SU-DHL-6 (cell line): ENCODE measurements at regions not wholly inside any gene's neighbourhood (a gene's known extent, or its start where the extent isn't known, plus 50 kb on each side); places are given as distances from the start of the nearest gene placed in this dataset.

Experiments used
- H2AFZ ChIP-seq: fragments of 200-600 bp; sonication (generic); 2 replicates; pipeline ENCODE4 v1.6.1; 2014; ENCODE audit warnings: low read depth, mild to moderate bottlenecking, moderate library complexity, mixed read lengths, antibody characterized with exemption, low read length; ENCODE audit not compliant: severe bottlenecking
- H3F3A ChIP-seq: fragments of 200-600 bp; shearing (Covaris generic); 2 replicates; pipeline ENCODE4 v1.6.0; 2016; ENCODE audit warnings: antibody characterized with exemption, mild to moderate bottlenecking; ENCODE audit not compliant: insufficient read depth
- H3K27ac ChIP-seq: fragments of 200-600 bp; sonication (generic); 2 replicates; pipeline ENCODE4 v1.5.1; 2016; ENCODE audit warnings: low read depth, mild to moderate bottlenecking, low read length, moderate library complexity, mixed read lengths
- H3K27me3 ChIP-seq: fragments of 200-600 bp; sonication (generic), shearing (Covaris generic); 2 replicates; pipeline ENCODE4 v1.6.0; 2014; ENCODE audit warnings: mild to moderate bottlenecking, low read length
- H3K36me3 ChIP-seq: fragments of 200-600 bp; sonication (generic); 2 replicates; pipeline ENCODE4 v1.6.1; 2014; ENCODE audit warnings: mild to moderate bottlenecking, low read length, mixed read lengths
- H3K4me2 ChIP-seq: fragments of 300-600, 200-600 bp; shearing (Covaris generic), sonication (generic); 2 replicates; pipeline ENCODE4 v1.6.0; 2014; ENCODE audit warnings: low read length, low read depth, mild to moderate bottlenecking; ENCODE audit not compliant: poor library complexity, severe bottlenecking
- H3K4me3 ChIP-seq: fragments of 200-600 bp; sonication (generic); 2 replicates; pipeline ENCODE4 v1.5.1; 2014; ENCODE audit warnings: antibody characterized with exemption, low read length, mild to moderate bottlenecking, mixed read lengths; ENCODE audit not compliant: insufficient read depth, poor library complexity, severe bottlenecking
- H3K79me2 ChIP-seq: fragments of 200-600 bp; sonication (generic); 2 replicates; pipeline ENCODE4 v1.6.1; 2014; ENCODE audit warnings: mild to moderate bottlenecking, low read length, moderate library complexity; ENCODE audit not compliant: insufficient read depth
- H3K9ac ChIP-seq: fragments of 200-600 bp; sonication (generic); 2 replicates; pipeline ENCODE4 v1.7.0; 2014; ENCODE audit warnings: mild to moderate bottlenecking, low read length
- H3K9me2 ChIP-seq: fragments of 200-600 bp; sonication (generic); replicated peaks from 2 replicates; pipeline ENCODE4 v1.6.1; 2014; ENCODE audit warnings: low read length; ENCODE audit not compliant: insufficient read depth
- H3K9me3 ChIP-seq: fragments of 200-600 bp; sonication (generic); 2 replicates; pipeline ENCODE4 v1.6.1; 2014; ENCODE audit warnings: low read length, mixed read lengths; ENCODE audit not compliant: insufficient read depth
- H4K20me1 ChIP-seq: fragments of 200-600 bp; sonication (generic); 2 replicates; pipeline ENCODE4 v1.6.1; 2014; ENCODE audit warnings: low read depth, mild to moderate bottlenecking, antibody characterized with exemption, low read length, moderate library complexity, mixed read lengths
- EZH2phosphoT487 ChIP-seq: fragments of 200-600 bp; sonication (generic), shearing (Covaris generic); conservative IDR thresholded peaks from 2 replicates; pipeline ENCODE4 v1.6.1; 2018; ENCODE audit warnings: mild to moderate bottlenecking, antibody characterized with exemption, low read length, moderate library complexity, mixed read lengths
- TF ChIP-seq, protein P1 (sequence below): fragments of 200-600 bp; sonication (generic); IDR thresholded peaks from one replicate; pipeline ENCODE4 v1.5.1; 2017; ENCODE audit warnings: antibody characterized with exemption, mild to moderate bottlenecking, low read length, moderate library complexity; ENCODE audit not compliant: insufficient read depth, poor library complexity, severe bottlenecking

DNA sequence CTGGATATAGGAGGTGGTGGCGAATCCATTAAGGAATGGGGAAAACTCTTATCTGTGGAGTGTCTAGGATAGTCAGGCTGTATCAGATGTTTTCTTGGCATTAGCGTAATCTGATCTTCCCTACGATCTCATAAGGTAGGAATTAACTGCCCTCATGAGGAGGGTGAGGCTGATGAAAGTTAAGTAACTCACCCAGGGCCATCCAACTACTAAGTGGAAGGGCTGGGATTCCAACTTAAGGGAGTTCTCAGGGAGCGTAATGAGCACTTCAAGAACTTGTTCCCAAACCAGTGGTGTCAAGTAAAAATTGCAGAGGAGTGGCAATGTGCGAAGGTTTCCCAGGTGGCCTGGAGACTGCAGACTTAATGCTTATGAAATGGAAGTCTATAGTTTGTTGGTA, 55.9 kb upstream of the OSBPL11 start:
- Histone ChIP-seq H3K79me2 (no peaks in the 10 kb centered on the region), H3K9me3 (no peaks in the 10 kb centered on the region), H3K4me2 (no peak overlapping the region), H3K9me2 (no peaks in the 10 kb centered on the region), H3K4me3 (no peak overlapping the region), H3K9ac (no peak overlapping the region), H3K27me3 (no peaks in the 10 kb centered on the region), H3K27ac (no peak overlapping the region), H3K36me3 (no peaks in the 10 kb centered on the region), H2AFZ (no peak overlapping the region), H3F3A (no peaks in the 10 kb centered on the region), H4K20me1 (no peaks in the 10 kb centered on the region)
- no peak for TF ChIP-seq EZH2phosphoT487
- TF ChIP-seq, protein P1, sequence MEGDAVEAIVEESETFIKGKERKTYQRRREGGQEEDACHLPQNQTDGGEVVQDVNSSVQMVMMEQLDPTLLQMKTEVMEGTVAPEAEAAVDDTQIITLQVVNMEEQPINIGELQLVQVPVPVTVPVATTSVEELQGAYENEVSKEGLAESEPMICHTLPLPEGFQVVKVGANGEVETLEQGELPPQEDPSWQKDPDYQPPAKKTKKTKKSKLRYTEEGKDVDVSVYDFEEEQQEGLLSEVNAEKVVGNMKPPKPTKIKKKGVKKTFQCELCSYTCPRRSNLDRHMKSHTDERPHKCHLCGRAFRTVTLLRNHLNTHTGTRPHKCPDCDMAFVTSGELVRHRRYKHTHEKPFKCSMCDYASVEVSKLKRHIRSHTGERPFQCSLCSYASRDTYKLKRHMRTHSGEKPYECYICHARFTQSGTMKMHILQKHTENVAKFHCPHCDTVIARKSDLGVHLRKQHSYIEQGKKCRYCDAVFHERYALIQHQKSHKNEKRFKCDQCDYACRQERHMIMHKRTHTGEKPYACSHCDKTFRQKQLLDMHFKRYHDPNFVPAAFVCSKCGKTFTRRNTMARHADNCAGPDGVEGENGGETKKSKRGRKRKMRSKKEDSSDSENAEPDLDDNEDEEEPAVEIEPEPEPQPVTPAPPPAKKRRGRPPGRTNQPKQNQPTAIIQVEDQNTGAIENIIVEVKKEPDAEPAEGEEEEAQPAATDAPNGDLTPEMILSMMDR: no peak

DNA sequence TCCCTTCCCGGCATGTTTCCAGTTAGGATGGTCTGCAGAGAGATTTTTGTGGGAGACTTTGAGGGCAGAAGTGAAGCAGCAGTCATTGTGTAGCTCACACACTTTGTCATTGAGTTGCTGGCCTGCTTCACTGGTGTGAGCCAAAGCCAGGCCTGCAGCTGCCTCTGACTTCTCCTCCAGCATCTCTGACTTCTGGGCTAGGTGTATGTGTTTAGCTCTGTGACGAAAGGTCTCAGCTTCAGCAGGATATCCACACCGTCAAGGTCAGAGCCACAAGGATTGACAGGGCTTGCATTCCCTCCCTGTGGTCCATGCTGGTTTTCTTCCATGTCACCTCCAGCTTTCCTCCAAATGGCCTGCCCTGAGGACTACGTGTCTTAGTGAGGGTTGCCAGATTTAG, 57.1 kb upstream of the OSBPL11 start:
- H3K4me3 ChIP-seq: no peak overlapping the region
- no peaks in the 10 kb centered on the region for H3K79me2 ChIP-seq
- no peaks in the 10 kb centered on the region for H3K9me3 ChIP-seq
- H3K36me3 ChIP-seq: no peaks in the 10 kb centered on the region
- no peaks in the 10 kb centered on the region for H3K9me2 ChIP-seq
- H3K9ac ChIP-seq: no peak overlapping the region
- H3F3A ChIP-seq: no peaks in the 10 kb centered on the region
- H3K27ac ChIP-seq: no peak overlapping the region
- no peaks in the 10 kb centered on the region for H4K20me1 ChIP-seq
- no peak overlapping the region for H3K4me2 ChIP-seq
- H3K27me3 ChIP-seq: no peaks in the 10 kb centered on the region
- no peak overlapping the region for H2AFZ ChIP-seq
- TF ChIP-seq EZH2phosphoT487: no peak
- TF ChIP-seq, protein P1: no peak

DNA sequence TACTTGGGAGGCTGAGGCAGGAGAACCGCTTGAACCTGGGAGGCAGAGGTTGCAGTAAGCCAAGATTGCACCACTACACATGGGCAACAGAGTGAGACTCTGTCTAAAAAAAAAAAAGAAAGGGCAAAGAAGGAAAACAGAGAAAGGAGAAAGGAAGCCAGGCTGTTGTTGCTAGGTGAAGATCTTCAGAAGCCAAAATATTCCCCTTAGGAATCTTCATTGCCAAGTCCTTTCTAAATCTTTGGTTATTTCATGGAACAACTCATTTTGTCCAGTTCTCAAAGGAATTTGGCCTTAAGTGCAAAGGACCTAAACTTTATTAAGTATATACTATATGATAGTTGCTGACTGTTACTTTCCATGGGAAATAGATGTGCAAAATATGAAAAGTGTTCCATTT, 59.2 kb upstream of the OSBPL11 start:
- TF ChIP-seq EZH2phosphoT487: no peak
- TF ChIP-seq, protein P1: no peak
- no peaks in the 10 kb centered on the region for H4K20me1 ChIP-seq
- H3K4me3 ChIP-seq: no peak overlapping the region
- no peaks in the 10 kb centered on the region for H3K9me3 ChIP-seq
- H2AFZ ChIP-seq: no peak overlapping the region
- no peaks in the 10 kb centered on the region for H3K9me2 ChIP-seq
- no peaks in the 10 kb centered on the region for H3F3A ChIP-seq
- no peaks in the 10 kb centered on the region for H3K79me2 ChIP-seq
- H3K9ac ChIP-seq: no peak overlapping the region
- H3K27me3 ChIP-seq: no peaks in the 10 kb centered on the region
- H3K36me3 ChIP-seq: no peaks in the 10 kb centered on the region
- H3K27ac ChIP-seq: no peak overlapping the region
- no peak overlapping the region for H3K4me2 ChIP-seq

DNA sequence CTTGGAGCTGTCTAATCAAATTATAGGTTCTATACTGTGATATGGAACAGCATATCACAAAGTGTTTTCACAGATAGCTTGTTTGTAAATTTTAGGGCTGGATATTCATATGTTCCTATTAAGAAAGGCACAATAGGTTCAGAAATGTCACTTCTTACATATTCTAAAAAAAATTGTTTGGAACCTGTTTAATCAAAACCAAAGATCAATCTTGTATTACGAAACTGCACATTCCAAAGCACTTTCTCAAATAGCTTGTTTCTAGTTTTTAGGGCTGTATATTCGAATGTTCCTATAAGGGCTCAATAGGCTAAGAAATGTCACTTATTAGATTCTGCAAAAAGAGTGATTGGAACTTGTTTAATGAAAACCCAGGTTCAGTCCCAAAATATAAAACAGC, 67.4 kb upstream of the OSBPL11 start:
- Histone ChIP-seq H2AFZ (no peak overlapping the region), H3K79me2 (no peaks in the 10 kb centered on the region), H3K27me3 (no peaks in the 10 kb centered on the region), H3K4me2 (no peak overlapping the region), H3K4me3 (no peak overlapping the region), H3K36me3 (no peaks in the 10 kb centered on the region), H3K9me2 (no peaks in the 10 kb centered on the region), H3K9ac (no peak overlapping the region), H4K20me1 (no peaks in the 10 kb centered on the region), H3K27ac (no peak overlapping the region), H3F3A (no peaks in the 10 kb centered on the region), H3K9me3 (no peaks in the 10 kb centered on the region)
- TF ChIP-seq, protein P1: no peak
- no peak for TF ChIP-seq EZH2phosphoT487
